ENCODE measurements at regions not wholly inside any gene's neighbourhood (a gene's known extent, or its start where the extent isn't known, plus 50 kb on each side); places are given as distances from the start of the nearest gene placed in this dataset.
A peak's percentile ranks its signal among the peaks of the same experiment; 100 is the strongest.
"Not testable (repeated sequence)": the region's sequence is repeated elsewhere in the genome, so short reads cannot be mapped to it uniquely, and the experiment has no call there.

DNA sequence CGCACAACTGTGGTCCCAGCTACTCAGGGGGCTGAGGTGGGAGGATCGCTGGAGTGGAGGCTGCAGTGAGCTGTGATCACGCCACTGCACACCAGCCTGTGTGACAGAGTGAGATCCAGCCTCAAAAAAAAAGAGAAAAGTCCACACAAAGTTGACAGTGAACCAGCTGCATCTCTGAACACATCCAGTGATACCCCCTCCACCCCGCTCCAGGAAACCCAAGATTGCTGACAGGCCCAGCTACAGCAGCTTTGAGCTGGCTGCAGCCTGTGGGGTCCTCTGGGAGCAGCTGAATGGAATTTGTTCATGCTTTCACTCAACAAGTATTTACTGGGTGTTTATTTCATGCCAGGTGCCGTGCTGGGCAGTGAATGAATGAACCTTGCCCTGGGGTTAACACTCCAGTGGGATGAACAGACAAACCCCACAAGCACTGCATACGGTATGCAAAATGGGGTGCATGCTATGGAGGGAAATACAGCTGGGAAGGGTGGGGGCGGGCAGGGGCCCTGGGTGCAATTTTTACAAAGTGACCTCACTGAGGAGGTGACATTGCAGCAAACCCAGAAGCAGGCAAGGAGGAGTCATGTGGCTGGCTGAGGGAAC lies 170.9 kb downstream of the GOSR1 start:
- DNase-seq; intact Hi-C loops (cut with DNase I): not testable (repeated sequence)

DNA sequence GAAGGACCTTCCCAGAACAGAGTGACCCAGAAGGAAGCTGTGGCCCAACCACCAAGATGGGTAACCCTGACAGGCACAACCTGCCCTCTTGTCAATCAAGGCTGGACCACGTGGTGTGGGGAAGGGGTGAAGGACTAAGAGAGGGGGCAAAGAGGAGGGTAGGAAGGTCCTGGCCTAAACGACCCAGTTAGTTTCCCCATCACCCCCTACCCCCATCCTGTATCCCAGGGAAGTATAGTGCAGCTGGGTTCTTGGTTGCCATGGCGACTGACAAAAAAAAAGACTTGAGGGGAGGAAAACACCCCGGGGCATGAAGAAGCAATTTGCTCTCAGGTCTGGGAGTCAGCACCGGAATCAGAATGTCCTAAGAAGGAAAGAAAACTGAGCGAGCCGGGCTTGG lies 168.7 kb downstream of the GOSR1 start:
- intact Hi-C loops (cut with DNase I) = not testable (repeated sequence)
- DNase-seq = peak in 1 of 10 donors; percentile 26

DNA sequence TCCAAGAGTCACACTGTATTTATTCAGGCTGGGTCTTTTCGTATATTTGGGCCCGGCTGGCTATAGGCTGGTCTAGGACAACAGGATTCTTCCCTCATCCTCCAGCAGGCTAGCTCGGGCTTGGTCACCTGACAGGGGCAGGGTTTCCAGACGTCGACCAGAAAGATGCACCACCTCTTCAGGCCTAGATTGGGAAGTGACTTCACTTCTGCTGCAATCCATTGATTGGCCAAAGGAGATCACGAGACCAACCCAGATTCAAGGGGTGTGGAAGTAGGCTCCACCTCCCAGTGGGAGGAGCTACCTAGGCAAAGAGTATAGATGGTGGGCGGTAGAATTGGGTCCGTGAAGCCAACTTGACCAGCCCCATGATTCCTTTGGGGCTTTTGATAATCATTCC lies 167.5 kb downstream of the GOSR1 start:
- DNase-seq; intact Hi-C loops (cut with DNase I): not testable (repeated sequence)

DNA sequence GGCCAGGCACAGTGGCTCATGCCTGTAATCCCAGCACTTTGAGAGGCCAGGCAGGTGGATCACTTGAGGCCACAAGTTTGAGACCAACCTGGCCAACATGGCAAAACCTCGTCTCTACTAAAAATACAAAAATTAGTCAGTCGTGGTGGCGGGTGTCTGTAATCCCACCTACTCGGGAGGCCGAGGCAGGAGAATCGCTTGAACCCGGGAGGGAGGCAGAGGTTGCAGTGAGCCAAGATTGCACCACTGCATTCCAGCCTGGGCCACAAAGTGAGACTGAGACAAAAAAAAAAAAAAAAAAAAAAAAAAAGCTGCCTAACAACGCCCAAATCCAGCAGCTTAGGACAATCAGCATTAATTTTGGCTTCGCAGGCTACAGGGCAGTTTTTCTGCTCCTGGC lies 167.1 kb downstream of the GOSR1 start:
- intact Hi-C loops (cut with DNase I) = not testable (repeated sequence)
- DNase-seq = peak in 1 of 10 donors; percentile 79

DNA sequence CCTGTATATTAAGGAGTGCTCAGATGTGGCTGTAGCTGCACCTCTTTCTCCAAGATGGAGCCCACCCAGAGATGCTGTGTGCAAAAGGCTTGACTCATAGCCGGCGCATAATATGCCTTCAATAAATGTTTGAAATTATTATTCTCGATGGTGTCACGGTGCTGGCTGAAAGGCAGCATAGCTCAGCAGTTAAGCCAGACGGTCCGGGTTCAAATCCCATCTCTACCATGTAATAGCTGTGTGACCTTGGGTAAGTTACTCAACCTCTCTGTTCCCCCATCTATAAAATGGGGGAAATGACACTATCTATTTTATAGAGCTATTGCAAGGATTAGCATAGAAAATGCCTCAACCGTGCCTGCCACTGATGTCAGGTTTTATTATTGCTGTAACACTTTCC lies 164.2 kb downstream of the GOSR1 start:
- intact Hi-C loops (cut with DNase I) = not testable (repeated sequence)

DNA sequence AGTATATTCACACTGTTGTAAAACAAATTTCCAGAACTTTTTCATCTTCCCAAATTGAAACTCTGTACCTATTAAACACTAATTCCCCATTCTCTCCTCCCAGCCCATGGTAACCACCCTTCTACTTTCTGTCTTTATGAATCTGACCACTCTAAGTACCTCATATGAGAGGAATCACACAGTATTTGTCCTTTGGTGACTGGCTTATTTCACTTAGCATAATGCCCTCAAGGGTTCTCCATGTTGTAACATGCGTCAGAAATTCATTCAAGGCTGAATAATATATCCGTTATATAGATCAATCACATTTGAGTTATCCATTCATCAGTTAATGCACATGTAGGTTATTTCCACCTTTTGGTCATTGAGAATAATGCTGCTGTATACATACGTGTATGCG lies 162.2 kb downstream of the GOSR1 start:
- intact Hi-C loops (cut with DNase I); DNase-seq: not testable (repeated sequence)

More for the DNA sequence above, 164.2 kb downstream of the GOSR1 start:
- not testable (repeated sequence) for DNase-seq

DNA sequence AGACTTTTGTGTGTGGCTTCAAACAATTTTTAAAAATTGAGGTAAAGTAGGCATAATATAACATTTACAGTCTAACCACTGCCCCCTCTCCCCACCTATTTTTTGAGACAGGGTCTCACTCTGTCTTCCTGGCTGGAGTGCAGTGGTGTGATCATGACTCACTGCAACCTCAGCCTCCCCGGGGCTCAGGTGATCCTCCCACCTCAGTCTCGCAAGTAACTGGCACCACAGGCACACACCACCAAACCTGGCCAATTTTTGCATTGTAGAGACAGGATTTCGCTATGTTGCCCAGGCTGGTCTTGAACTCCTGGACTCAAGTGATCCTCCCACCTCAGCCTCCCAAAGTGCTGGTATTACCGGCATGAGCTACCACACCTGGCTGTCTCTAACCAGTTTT lies 161.8 kb downstream of the GOSR1 start:
- intact Hi-C loops (cut with DNase I); DNase-seq: not testable (repeated sequence)

DNA sequence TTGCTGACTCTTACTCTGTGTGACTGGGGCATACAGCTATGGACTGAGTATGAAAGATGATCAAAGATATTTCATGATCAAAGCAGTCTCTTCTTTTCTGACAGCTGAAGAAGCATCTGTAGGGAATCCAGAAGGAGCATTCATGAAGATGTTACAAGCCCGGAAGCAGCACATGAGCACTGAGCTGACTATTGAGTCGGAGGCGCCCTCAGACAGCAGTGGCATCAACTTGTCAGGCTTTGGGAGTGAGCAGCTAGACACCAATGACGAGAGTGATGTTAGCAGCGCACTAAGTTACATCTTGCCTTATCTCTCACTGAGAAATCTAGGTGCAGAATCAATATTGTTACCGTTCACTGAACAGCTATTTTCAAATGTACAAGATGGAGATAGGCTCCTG lies 154.4 kb downstream of the GOSR1 start:
- intact Hi-C loops (cut with DNase I); DNase-seq: not testable (repeated sequence)

DNA sequence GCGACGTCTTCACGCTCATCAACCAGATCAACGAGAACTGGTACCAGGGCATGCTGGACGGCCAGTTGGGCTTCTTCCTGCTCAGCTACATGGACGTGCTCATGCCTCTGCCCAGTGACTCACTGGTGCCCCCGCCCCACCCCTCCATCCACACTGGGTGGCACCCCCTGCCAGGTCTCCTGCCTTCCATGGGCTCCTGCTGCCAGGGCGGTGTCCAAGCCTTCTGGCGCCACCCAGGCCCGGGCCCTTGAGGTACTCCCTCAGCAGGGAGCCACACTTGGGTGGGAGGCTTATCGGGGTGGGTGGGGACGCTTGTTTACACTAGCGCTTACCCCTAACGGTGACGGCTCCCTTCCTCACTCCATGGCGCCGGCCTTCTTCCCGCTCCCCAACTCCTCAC lies 148.2 kb downstream of the GOSR1 start:
- intact Hi-C loops (cut with DNase I) = not testable (repeated sequence)
- peak in 1 of 10 donors; percentile 39 for DNase-seq

DNA sequence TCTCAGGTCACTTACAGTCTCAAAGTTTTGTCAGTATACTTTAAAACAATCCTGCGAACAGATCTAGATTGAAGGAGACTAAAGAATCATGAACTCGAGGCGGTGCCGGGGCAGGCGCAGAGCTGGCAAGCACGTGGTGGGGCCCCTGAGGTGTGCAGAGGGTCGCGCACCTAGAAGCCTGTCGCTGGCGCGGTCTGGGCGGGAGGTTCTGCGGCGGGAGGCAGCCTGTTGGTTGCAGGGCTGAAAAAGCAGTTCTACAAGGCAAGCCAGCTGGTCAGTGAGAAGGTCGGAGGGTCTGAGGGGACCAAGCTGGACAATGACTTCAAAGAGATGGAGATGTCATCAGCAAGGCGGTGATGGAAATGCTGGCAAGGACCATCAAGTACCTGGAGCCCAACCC lies 147.0 kb downstream of the GOSR1 start:
- intact Hi-C loops (cut with DNase I) = not testable (repeated sequence)
- DNase-seq = peak in 1 of 10 donors; percentile 52

DNA sequence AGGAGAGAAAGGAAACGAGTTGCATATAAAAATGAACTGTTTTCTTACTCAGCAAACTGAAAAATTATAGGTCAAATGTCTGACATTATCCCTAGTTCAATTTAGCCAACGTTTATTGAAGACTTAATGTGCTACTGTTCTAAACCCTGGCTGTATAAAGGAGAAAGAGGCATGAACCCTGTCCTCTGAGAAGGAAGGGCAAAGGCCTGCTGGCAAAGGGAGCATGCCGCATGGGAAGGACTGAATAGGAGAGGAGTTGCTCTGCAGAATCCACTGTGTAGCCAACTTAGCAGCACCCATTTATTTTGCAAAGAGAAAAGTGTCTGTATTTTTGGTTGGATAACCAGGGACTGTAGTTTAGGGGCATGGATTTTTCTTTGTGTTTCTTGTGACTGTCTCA lies 132.5 kb downstream of the GOSR1 start:
- DNase-seq; intact Hi-C loops (cut with DNase I): not testable (repeated sequence)

DNA sequence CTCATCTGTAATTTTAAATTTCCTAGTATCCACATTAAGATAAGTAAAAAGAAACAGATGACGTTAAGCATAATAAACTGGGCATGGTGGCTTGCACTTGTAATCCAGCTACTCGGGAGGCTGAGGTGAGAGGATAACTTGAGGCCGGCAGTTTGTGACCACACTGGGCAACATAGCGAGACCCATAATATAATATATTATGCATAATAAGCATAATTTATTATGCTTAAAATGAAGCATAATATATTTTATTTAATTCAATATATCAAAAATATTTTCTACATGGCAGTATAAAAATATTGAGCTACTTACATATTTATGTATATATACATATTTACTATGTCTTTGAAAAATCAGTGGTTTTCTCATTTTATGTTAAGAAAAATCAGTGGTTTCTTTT lies 128.3 kb downstream of the GOSR1 start:
- intact Hi-C loops (cut with DNase I) = no loop called here
- DNase-seq = no peak

DNA sequence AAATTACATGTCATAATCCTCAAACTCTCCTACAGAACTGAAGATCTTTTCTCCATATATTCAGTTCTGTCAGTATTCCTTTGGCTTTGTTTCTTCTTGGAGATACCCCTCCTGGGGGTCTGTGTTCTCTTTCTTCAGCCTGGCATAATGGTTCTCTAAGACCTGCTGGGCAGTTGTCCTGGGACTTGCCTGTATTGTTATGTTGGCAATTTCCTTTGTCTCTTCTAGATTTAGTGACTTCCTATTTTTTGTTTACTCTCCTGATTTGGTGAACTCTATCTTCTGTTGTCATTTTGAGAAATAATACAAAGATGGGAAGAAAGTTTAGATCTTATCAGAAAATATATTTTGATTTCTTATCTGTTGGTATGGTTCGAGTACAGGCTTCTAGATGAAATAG lies 127.8 kb downstream of the GOSR1 start:
- no peak for DNase-seq
- intact Hi-C loops (cut with DNase I) = no loop called here

DNA sequence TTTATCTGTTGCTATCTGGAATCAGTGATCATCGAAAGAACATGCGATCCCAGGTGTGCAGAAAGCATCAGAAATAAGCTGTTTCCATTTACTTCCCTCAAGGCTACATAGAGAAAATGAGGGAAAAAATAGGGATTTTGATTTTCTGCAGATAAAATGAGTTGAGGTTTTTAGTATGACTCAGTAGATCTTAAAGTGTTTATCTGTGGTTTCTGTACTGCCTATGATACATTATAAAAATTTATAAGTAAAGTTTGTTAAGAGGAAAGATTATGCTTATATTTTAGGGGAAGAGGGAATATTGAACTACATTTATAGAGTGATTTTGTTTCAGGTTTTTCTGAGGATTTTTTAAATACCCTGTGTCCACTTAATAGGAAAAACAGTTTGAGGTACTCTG lies 125.2 kb downstream of the GOSR1 start:
- DNase-seq; intact Hi-C loops (cut with DNase I): not testable (repeated sequence)

DNA sequence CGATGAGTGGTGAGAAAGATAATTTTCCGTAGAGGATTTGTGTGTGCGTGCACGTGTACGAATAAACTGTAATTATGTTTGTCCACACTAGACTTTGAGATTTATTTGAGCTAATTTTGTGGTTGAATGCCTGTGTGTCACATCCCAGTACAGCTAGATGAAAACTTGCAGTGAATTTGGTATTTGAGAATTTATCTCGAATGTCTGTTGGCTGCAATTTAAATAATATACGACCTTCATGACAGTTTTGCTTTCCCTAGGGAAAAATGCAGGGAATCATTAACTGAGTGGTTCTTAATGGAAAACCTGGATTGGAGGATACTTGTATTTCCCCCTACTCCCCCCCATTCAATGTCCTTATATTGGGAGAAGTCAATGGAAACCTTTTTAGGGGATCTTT lies 124.8 kb downstream of the GOSR1 start:
- DNase-seq = not testable (repeated sequence)
- intact Hi-C loops (cut with DNase I) = loop anchor here (2.0 kb wide), 1 partner anchor 125 kb away; the partner anchor contains the start of gene GOSR1

DNA sequence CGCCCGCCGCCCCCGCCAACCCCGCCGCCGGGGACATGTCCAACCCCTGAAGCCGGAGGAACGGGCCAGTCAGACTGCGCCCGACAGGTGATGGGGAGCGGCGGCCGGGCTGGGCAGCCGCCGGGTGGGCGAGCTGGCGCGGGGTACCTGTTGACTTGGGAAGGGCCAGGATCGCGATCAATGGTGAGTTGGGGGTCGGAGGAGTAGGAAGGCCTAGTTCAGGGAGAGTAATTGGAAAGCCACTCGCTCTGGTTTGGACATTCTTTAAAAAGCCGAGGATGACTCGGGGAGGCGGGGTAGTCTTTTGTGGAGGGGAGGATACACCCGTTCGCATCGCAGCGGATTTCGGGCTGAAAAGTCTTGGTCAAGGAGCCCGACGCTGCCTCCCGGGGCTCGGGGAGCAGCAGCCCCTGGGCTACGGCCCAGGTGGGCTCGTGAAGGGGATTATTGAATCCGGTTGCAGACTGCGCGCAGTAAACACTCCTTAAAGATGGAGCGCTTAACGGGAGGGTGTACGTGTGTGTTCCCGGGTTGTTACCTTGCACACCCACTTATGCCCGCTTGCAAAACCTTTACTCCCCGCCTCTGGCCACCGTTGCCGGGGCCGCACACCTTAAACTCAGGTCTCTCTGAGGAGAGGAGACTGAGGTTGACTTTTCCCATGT lies 123.8 kb downstream of the GOSR1 start:
- intact Hi-C loops (cut with DNase I) = loop anchor here (2.0 kb wide), 1 partner anchor 124 kb away; the partner anchor contains the start of gene GOSR1
- DNase-seq = peak in 4 of 10 donors; percentile 14 to 81 (median 46)

DNA sequence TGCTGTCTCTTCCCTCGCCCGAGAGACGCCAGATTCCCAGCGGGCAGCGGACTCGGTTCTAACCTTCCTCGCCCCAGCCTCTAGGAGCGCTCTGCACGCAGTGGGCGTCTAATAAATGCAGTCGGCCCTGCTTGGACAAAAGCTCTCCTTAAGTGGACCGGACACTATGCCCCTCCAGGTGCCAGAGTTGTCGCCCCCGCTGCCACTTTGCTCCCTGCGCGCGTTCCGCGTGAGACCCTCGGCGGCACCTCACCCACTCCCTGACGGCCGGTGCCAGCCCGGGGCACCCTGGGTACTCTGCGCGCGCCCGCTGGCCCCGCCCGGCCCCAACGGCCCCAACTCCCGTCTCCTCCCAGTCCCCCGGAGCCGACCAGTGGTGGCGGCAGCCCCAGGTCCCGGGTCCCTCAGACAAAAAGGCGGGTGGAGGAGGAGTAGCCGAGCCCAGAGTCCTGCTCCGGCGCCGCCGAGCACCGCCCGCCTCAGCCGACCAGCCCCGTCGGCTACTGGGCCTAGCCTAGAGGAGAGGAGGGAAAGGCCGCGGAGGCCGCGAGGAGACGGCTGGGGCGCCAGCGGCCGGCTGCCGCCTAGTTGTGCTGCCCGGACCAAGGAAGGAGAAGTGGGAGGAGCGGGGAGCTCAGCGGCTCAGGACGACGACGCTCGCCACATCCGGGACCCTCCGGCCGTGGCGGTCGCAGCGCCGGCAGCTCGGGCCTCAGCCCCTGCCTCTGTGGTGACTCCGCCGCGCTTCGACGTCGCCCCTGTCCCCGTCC lies 123.0 kb downstream of the GOSR1 start:
- intact Hi-C loops (cut with DNase I) = loop anchor here (2.0 kb wide), 1 partner anchor 123 kb away; the partner anchor contains the start of gene GOSR1
- peak; percentile 47 to 96 (median 70) for DNase-seq

DNA sequence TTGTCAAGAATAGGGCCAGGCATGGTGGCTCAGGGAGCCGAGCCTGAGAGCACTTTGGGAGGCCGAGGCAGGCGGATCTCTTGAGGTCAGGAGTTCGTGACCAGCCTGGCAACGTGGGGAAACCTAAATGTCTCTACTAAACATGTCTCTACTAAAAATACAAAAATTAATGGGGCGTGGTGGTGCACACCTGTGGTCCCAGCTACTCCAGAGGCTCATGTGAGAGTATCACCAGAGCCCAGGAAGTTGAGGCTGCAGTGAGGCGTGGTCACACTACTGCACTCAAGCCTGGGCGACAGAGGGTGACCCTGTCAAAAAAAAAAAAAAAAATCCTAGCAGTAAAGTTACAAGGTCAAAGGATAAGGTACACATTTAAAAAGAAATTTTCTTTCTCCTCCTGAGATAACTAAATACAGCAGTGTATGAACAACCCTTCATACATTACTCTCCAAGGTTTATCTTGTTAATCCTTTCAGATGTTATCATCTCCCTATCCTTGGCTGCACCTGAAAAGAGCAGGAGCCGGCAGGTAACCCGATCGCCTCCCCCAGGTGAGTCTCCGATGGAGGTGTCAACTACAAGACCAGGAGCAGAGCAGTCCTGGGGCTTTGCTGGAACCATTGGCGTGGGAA lies 122.3 kb downstream of the GOSR1 start:
- DNase-seq = no peak
- intact Hi-C loops (cut with DNase I) = loop anchor here (2.0 kb wide), 1 partner anchor 123 kb away; the partner anchor contains the start of gene GOSR1

DNA sequence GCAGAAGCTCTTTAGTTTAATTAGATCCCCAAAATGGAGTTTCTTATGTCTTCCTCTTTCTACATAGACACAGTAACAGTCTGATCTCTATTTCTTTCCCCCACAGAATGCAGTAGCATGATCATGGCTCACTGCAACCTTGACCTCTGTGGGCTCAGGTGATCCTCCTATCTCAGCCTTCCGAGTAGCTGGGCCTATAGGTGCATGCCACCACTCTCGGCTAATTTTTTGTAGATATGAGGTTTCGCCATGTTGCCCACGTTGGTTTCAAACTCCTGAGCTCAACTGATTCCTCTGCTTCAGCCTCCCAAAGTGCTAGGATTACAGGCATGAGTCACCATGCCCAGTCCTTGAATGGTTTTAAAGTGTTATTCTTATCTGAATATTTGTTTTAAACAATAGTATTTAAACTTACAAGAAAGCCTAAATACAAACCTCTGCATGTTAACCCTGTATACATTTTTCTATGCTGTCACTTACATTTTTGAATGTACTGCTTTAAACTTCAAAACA lies 120.6 kb downstream of the GOSR1 start:
- DNase-seq = no peak
- intact Hi-C loops (cut with DNase I) = no loop called here

Data from posterior cingulate gyrus (tissue), 11 donors.